Naive thymus-derived CD4-positive, alpha-beta T cell (primary cell): ENCODE measurements at regions not wholly inside any gene's neighbourhood (a gene's known extent, or its start where the extent isn't known, plus 50 kb on each side); places are given as distances from the start of the nearest gene placed in this dataset.
"Not testable (repeated sequence)": the region's sequence is repeated elsewhere in the genome, so short reads cannot be mapped to it uniquely, and the experiment has no call there.

Source experiments
- ATAC-seq: fragments of 150-1000 bp; cut with Tn5 transposase; 2 replicates; pipeline ENCODE4 v1.10.0; 2021; ENCODE audit warnings: mild to moderate bottlenecking, moderate library complexity
- CTCF ChIA-PET: fragments of 350-600 bp; sonication (Branson Sonifier 250); formaldehyde crosslinking; loops from one replicate; lab custom pipeline; 2021; ENCODE audit warnings: antibody characterized with exemption; lab: Charles Lee
- POLR2A ChIA-PET: fragments of 350-600 bp; sonication (Branson Sonifier 250); formaldehyde crosslinking; loops from one replicate; lab custom pipeline; 2021; ENCODE audit warnings: antibody characterized with exemption, inconsistent platforms; lab: Charles Lee
- DNase-seq, 9 donors: peaks; one replicate each; pipeline versions ENCODE4 v3.0.0 to v3.0.0-alpha.2; 2020 to 2022; ENCODE audit warnings: mixed read lengths in 1 of 9
- H3K27ac ChIP-seq: one replicate; pipeline ENCODE4 v1.7.0; 2013; ENCODE audit warnings: mild to moderate bottlenecking, low read depth, low read length, moderate library complexity
- H3K27me3 ChIP-seq, 2 donors: one replicate each; pipeline ENCODE4 v1.7.0; 2013; ENCODE audit warnings: low read length in 2 of 2, mild to moderate bottlenecking in 2 of 2, moderate library complexity in 2 of 2; ENCODE audit not compliant: control insufficient read depth in 2 of 2, insufficient read depth in 2 of 2
- H3K36me3 ChIP-seq, 3 experiments: 1 replicate in 2 of 3; 2 replicates in 1 of 3; pipeline ENCODE4 v1.7.0; 2013; ENCODE audit warnings: low read length in 3 of 3, mild to moderate bottlenecking in 3 of 3, moderate library complexity in 1 of 3; ENCODE audit not compliant: insufficient read depth in 3 of 3, control insufficient read depth in 2 of 3
- H3K4me1 ChIP-seq, 2 donors: one replicate each; pipeline ENCODE4 v1.7.0; 2013; ENCODE audit warnings: low read length in 2 of 2, mild to moderate bottlenecking in 2 of 2, moderate library complexity in 1 of 2; ENCODE audit not compliant: control insufficient read depth in 2 of 2, insufficient read depth in 2 of 2
- H3K4me3 ChIP-seq: 2 replicates; pipeline ENCODE4 v1.7.0; 2013; ENCODE audit warnings: mild to moderate bottlenecking, low read length
- H3K9me3 ChIP-seq, 3 experiments: 1 replicate in 2 of 3; 2 replicates in 1 of 3; pipeline ENCODE4 v1.7.0; 2013; ENCODE audit warnings: low read length in 3 of 3; ENCODE audit not compliant: control insufficient read depth in 2 of 3
- H3K27ac Mint-ChIP-seq, 9 donors: one replicate each; pipeline ENCODE4 v1.8.0; 2020 to 2022; ENCODE audit warnings: mixed read lengths in 9 of 9, mild to moderate bottlenecking in 8 of 9, moderate library complexity in 5 of 9, inconsistent platforms in 2 of 9
- H3K27me3 Mint-ChIP-seq, 5 donors: one replicate each; pipeline ENCODE4 v1.8.0; 2021 to 2022; ENCODE audit warnings: mixed read lengths in 5 of 5, mild to moderate bottlenecking in 1 of 5
- H3K36me3 Mint-ChIP-seq, 5 donors: one replicate each; pipeline ENCODE4 v1.8.0; 2020 to 2022; ENCODE audit warnings: mixed read lengths in 5 of 5, mild to moderate bottlenecking in 3 of 5, inconsistent platforms in 1 of 5
- H3K4me1 Mint-ChIP-seq, 7 donors: one replicate each; pipeline ENCODE4 v1.8.0; 2020 to 2022; ENCODE audit warnings: mixed read lengths in 7 of 7, mild to moderate bottlenecking in 3 of 7, inconsistent platforms in 1 of 7
- H3K4me3 Mint-ChIP-seq, 10 donors: one replicate each; pipeline ENCODE4 v1.8.0; 2020 to 2022; ENCODE audit warnings: mild to moderate bottlenecking in 10 of 10, mixed read lengths in 10 of 10, moderate library complexity in 6 of 10, inconsistent platforms in 2 of 10
- H3K9me3 Mint-ChIP-seq, 11 donors: one replicate each; pipeline ENCODE4 v1.8.0; 2020 to 2022; ENCODE audit warnings: mixed read lengths in 11 of 11, mild to moderate bottlenecking in 4 of 11, inconsistent platforms in 1 of 11, moderate library complexity in 1 of 11
- intact Hi-C, 2 donors: fragments of 100-400 bp; cut with micrococcal nuclease; formaldehyde crosslinking; loops; one replicate each; pipeline ENCODE4 v1.15.1; 2023

GRCh38 chr20:54922096-54922495 lies 446.7 kb downstream of the DOK5 start:
- no peaks in the 10 kb centered on the region for H3K27me3 Mint-ChIP-seq
- H3K36me3 Mint-ChIP-seq, result no peaks in the 10 kb centered on the region
- no peaks in the 10 kb centered on the region for H3K4me1 Mint-ChIP-seq
- Histone ChIP-seq H3K4me1 (no peaks in the 10 kb centered on the region), H3K27me3 (no peaks in the 10 kb centered on the region), H3K4me3 (no peak overlapping the region), H3K9me3 (no peaks in the 10 kb centered on the region), H3K27ac (no peak overlapping the region), H3K36me3 (no peaks in the 10 kb centered on the region)
- ChIA-PET CTCF (no interaction called here), POLR2A (no interaction called here)
- DNase-seq (no peak), ATAC-seq (no peak)
- H3K4me3 Mint-ChIP-seq, result no peak overlapping the region
- peaks cover 0 to 9% (median 4%) of the 10 kb centered on the region in 11 donors for H3K9me3 Mint-ChIP-seq
- H3K27ac Mint-ChIP-seq, result no peak overlapping the region
- intact Hi-C loops, result no loop called here

GRCh38 chr20:54920491-54920890 lies 445.1 kb downstream of the DOK5 start:
- H3K27ac Mint-ChIP-seq, result no peak overlapping the region
- Histone ChIP-seq H3K27me3 (no peaks in the 10 kb centered on the region), H3K36me3 (no peaks in the 10 kb centered on the region), H3K4me3 (no peak overlapping the region), H3K4me1 (no peaks in the 10 kb centered on the region), H3K27ac (no peak overlapping the region), H3K9me3 (no peaks in the 10 kb centered on the region)
- no peaks in the 10 kb centered on the region for H3K4me1 Mint-ChIP-seq
- no peaks in the 10 kb centered on the region for H3K27me3 Mint-ChIP-seq
- intact Hi-C loops, result no loop called here
- no peak for ATAC-seq
- POLR2A ChIA-PET, result no interaction called here
- CTCF ChIA-PET, result no interaction called here
- H3K4me3 Mint-ChIP-seq, result no peak overlapping the region
- no peaks in the 10 kb centered on the region for H3K36me3 Mint-ChIP-seq
- DNase-seq, result no peak
- peaks cover 0 to 15% (median 4%) of the 10 kb centered on the region in 11 donors for H3K9me3 Mint-ChIP-seq

DNA sequence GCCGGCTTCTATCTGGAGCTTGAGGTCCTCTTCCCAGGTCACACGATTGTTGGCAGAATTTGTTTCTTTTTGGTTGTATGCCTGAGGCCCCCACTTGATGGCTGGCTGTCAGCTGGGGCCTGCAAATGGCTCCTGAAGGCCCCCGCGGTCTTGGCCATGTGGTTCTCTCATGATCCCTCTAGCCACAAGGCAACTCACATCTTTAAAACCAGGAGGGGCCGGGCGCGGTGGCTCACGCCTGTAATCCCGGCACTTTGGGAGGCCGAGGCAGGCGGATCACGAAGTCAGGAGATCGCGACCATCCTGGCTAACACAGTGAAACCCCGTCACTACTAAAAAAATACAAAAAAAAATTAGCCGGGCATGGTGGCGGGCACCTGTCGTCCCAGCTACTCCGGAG lies 443.6 kb downstream of the DOK5 start:
- H3K27me3 ChIP-seq, POLR2A ChIA-PET: not testable (repeated sequence)

DNA sequence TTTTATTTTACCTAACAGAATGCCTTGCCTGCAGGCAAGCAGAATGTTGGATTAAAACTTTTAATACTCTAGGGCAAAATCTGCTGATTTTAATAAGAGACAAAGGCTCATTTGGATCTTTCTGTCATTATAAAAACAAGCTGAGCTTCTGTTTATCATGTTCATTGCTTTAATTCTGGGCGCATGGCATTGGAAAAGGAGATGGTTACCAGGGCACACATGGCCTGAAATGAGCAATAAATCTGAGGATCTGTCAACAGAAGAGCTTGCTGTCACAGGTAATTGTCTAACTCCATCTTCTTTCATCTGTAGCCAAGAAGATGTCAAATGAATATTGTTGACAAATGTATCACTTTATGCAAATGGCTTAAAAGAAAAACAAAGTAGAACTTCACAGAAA lies 439.6 kb downstream of the DOK5 start:
- no peaks in the 10 kb centered on the region for H3K27me3 ChIP-seq
- peaks cover 0 to 17% (median 4%) of the 10 kb centered on the region in 11 donors for H3K9me3 Mint-ChIP-seq
- no peak overlapping the region for H3K4me3 Mint-ChIP-seq
- H3K27ac Mint-ChIP-seq, result no peak overlapping the region
- no peaks in the 10 kb centered on the region for H3K36me3 ChIP-seq
- H3K27me3 Mint-ChIP-seq, result no peaks in the 10 kb centered on the region
- H3K4me1 ChIP-seq, result no peaks in the 10 kb centered on the region
- intact Hi-C loops, result no loop called here
- DNase-seq, result no peak
- no peaks in the 10 kb centered on the region for H3K36me3 Mint-ChIP-seq
- CTCF ChIA-PET, result no interaction called here
- H3K4me3 ChIP-seq, result no peak overlapping the region
- POLR2A ChIA-PET, result no interaction called here
- no peaks in the 10 kb centered on the region for H3K4me1 Mint-ChIP-seq
- no peak for ATAC-seq
- no peak overlapping the region for H3K27ac ChIP-seq
- H3K9me3 ChIP-seq, result no peaks in the 10 kb centered on the region

More for the DNA sequence above, 443.6 kb downstream of the DOK5 start:
- CTCF ChIA-PET, DNase-seq, H3K36me3 ChIP-seq, ATAC-seq, H3K27me3 Mint-ChIP-seq, H3K4me3 Mint-ChIP-seq, H3K27ac Mint-ChIP-seq, H3K4me1 Mint-ChIP-seq, H3K4me3 ChIP-seq, H3K4me1 ChIP-seq, H3K27ac ChIP-seq, intact Hi-C loops, H3K36me3 Mint-ChIP-seq, H3K9me3 ChIP-seq: not testable (repeated sequence)
- H3K9me3 Mint-ChIP-seq, result peaks cover 0 to 15% (median 4%) of the 10 kb centered on the region in 11 donors

DNA sequence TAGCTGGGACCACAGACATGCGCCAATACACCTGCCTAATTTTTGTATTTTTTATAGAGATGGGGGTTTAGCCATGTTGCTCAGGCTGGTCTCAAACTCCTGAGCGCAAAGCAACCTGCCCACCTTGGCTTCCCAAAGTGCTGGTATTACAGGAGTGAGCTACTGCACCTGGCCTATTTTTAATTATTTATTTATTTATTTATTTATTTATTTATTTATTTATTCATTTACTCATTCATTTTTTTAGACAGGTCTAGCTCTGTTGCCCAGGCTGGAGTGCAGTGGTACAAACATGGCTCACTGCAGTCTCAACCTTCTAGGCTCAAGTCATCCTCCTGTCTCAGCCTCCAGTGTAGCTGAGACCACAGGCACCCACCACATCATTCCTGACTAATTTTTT lies 434.3 kb downstream of the DOK5 start:
- H3K27me3 Mint-ChIP-seq, result no peaks in the 10 kb centered on the region
- DNase-seq (no peak), ATAC-seq (no peak)
- Histone ChIP-seq H3K4me3 (no peak overlapping the region), H3K4me1 (no peaks in the 10 kb centered on the region), H3K27me3 (no peaks in the 10 kb centered on the region), H3K27ac (no peak overlapping the region), H3K36me3 (no peaks in the 10 kb centered on the region), H3K9me3 (no peaks in the 10 kb centered on the region)
- peaks cover 4 to 25% (median 17%) of the 10 kb centered on the region in 11 donors for H3K9me3 Mint-ChIP-seq
- POLR2A ChIA-PET, result no interaction called here
- no peaks in the 10 kb centered on the region for H3K4me1 Mint-ChIP-seq
- CTCF ChIA-PET, result no interaction called here
- intact Hi-C loops, result no loop called here
- no peak overlapping the region for H3K27ac Mint-ChIP-seq
- no peaks in the 10 kb centered on the region for H3K36me3 Mint-ChIP-seq
- no peak overlapping the region for H3K4me3 Mint-ChIP-seq

DNA sequence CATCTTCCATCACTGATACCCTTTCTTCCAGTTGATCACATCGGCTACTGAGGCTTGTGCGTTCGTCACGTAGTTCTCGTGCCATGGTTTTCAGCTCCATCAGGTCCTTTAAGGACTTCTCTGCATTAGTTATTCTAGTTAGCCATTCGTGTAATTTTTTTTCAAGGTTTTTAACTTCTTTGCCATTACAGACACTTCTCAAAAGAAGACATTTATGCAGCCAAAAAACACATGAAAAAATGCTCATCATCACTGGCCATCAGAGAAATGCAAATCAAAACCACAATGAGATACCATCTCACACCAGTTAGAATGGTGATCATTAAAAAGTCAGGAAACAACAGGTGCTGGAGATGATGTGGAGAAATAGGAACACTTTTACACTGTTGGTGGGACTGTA lies 430.7 kb downstream of the DOK5 start:
- H3K4me3 ChIP-seq, H3K27me3 Mint-ChIP-seq, H3K4me3 Mint-ChIP-seq, H3K4me1 Mint-ChIP-seq, ATAC-seq, intact Hi-C loops, H3K36me3 ChIP-seq, H3K27ac Mint-ChIP-seq, CTCF ChIA-PET, H3K4me1 ChIP-seq, H3K9me3 ChIP-seq, H3K36me3 Mint-ChIP-seq, DNase-seq, POLR2A ChIA-PET, H3K27me3 ChIP-seq, H3K27ac ChIP-seq: not testable (repeated sequence)
- peaks cover 4 to 37% (median 20%) of the 10 kb centered on the region in 11 donors for H3K9me3 Mint-ChIP-seq

- Mint-ChIP-seq H3K4me3 (no peak overlapping the region), H3K27ac (no peak overlapping the region), H3K36me3 (peaks cover 0 to 8% (median 0%) of the 10 kb centered on the region in 5 donors), H3K4me1 (no peaks in the 10 kb centered on the region), H3K9me3 (peaks cover 8 to 46% (median 21%) of the 10 kb centered on the region in 11 donors), H3K27me3 (peaks cover 0 to 11% (median 0%) of the 10 kb centered on the region in 5 donors)
- ATAC-seq (no peak), DNase-seq (no peak)
- Histone ChIP-seq H3K27ac (no peak overlapping the region), H3K9me3 (peaks cover 0 to 16% (median 0%) of the 10 kb centered on the region in 3 experiments), H3K4me3 (no peak overlapping the region), H3K27me3 (no peaks in the 10 kb centered on the region), H3K4me1 (no peaks in the 10 kb centered on the region), H3K36me3 (no peaks in the 10 kb centered on the region)
- POLR2A ChIA-PET, result no interaction called here
- intact Hi-C loops, result no loop called here
- CTCF ChIA-PET, result no interaction called here
Observed at GRCh38 chr20:54897787-54898186, 422.4 kb downstream of the DOK5 start.
